HUES64 (cell line): ENCODE measurements at regions not wholly inside any gene's neighbourhood (a gene's known extent, or its start where the extent isn't known, plus 50 kb on each side); places are given as distances from the start of the nearest gene placed in this dataset.

ENCODE experiments used
- H3K27ac ChIP-seq: 2 replicates; pipeline ENCODE4 v1.7.0; 2013; ENCODE audit warnings: low read depth, low read length, inconsistent platforms
- H3K27me3 ChIP-seq: 2 replicates; pipeline ENCODE4 v1.6.1; 2013; ENCODE audit warnings: mild to moderate bottlenecking, low read length; ENCODE audit not compliant: insufficient read depth
- H3K36me3 ChIP-seq: 2 replicates; pipeline ENCODE4 v1.6.1; 2013; ENCODE audit warnings: mild to moderate bottlenecking, low read length; ENCODE audit not compliant: insufficient read depth
- H3K4me1 ChIP-seq: 2 replicates; pipeline ENCODE4 v1.6.1; 2013; ENCODE audit warnings: mild to moderate bottlenecking, low read length, moderate library complexity; ENCODE audit not compliant: insufficient read depth
- H3K4me3 ChIP-seq: 2 replicates; pipeline ENCODE4 v1.5.1; 2013; ENCODE audit warnings: mild to moderate bottlenecking, low read length, moderate library complexity
- H3K9ac ChIP-seq: 2 replicates; pipeline ENCODE4 v1.6.1; 2013; ENCODE audit warnings: mild to moderate bottlenecking, low read depth, low read length
- H3K9me3 ChIP-seq: 2 replicates; pipeline ENCODE4 v1.6.1; 2013; ENCODE audit warnings: low read depth, low read length; ENCODE audit not compliant: insufficient read depth
- WGBS: fragments of 150-250, 120-280 bp; methylation state at CpG from one replicate; pipeline ENCODE4 v1.1.7; 2013; ENCODE audit warnings: missing lambda C conversion rate; 5-methylcytosine and 5-hydroxymethylcytosine counted together

GRCh38 chr7:26612742-26613141, 251.6 kb downstream of the SKAP2 start:
- 95% methylated on average over 11 of the region's 11 CpGs for WGBS
- H3K9me3 ChIP-seq = no peaks in the 10 kb centered on the region
- H3K36me3 ChIP-seq = no peaks in the 10 kb centered on the region
- H3K4me1 ChIP-seq = no peaks in the 10 kb centered on the region
- H3K9ac ChIP-seq = no peak overlapping the region
- no peak overlapping the region for H3K4me3 ChIP-seq
- no peak overlapping the region for H3K27ac ChIP-seq
- H3K27me3 ChIP-seq = no peaks in the 10 kb centered on the region

DNA sequence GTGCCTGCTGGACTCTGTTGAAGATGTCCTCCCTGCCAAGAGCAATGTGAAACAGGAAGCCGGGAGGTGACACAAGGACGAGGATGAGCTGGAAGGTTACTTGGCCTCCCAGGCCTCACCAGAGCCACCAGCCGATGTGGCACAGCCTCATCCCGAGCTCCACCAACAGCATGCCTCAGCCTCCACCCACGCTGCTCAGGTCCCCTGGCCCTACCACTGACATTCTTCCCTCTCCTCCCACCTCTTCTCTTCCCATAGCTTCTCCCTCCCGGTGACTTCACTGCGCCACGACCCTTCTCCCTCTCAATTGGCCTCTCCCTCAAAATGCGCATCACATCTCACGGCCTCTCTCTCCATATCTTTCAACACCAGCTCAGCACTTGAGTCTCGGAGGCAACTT, 249.9 kb downstream of the SKAP2 start:
- Histone ChIP-seq H3K4me3 (no peak overlapping the region), H3K9me3 (no peaks in the 10 kb centered on the region), H3K27me3 (no peaks in the 10 kb centered on the region), H3K27ac (no peak overlapping the region), H3K36me3 (no peaks in the 10 kb centered on the region), H3K4me1 (no peaks in the 10 kb centered on the region; the same call in 1 of the 2 replicates), H3K9ac (no peak overlapping the region)
- 78% methylated on average over 11 of the region's 11 CpGs for WGBS

DNA sequence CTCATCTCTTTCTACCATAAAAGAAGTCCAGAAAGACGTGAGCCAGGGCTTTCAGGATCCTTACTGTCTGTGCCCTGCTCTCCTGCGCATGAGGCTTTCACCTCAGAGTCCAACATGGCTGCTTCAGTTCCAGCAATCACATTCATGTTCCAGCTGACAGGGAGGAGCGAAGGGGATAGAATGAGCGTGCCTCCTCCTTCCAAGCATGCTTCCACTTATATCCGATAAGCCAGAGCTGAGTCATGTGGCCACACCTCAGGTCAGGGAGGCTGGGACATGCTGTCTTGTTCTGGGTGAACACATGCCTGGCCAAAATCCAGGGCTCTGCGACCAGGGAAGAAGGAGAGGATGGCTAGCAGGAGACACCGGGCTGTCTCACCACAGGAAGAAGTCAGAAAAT, 248.2 kb downstream of the SKAP2 start:
- WGBS = 85% methylated on average over 7 of the region's 7 CpGs
- Histone ChIP-seq H3K36me3 (no peaks in the 10 kb centered on the region), H3K9ac (no peak overlapping the region), H3K4me1 (no peaks in the 10 kb centered on the region; the same call in 1 of the 2 replicates), H3K4me3 (no peak overlapping the region), H3K27me3 (no peaks in the 10 kb centered on the region), H3K9me3 (no peaks in the 10 kb centered on the region), H3K27ac (no peak overlapping the region)

DNA sequence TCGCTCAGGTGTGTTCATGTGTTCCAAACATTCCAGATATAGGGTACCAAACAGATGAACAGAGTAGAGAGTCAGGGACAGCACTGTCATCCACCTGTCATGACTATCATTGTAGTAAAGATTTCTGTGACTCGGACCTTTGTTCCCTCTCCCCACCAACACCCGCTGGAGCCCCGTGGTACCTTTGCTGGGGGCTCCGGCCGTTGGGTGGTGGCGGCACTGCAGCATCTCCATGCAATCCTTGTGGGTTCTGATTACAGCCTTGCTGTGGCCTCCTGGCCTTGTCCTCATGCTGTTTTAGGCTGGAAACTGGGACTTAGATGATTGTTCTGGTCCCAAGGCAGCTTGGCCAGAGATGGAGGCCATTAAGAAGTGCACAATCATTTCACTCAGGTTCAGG, 247.3 kb downstream of the SKAP2 start:
- no peaks in the 10 kb centered on the region; the same call in 1 of the 2 replicates for H3K4me1 ChIP-seq
- H3K36me3 ChIP-seq = no peaks in the 10 kb centered on the region
- no peak overlapping the region for H3K9ac ChIP-seq
- WGBS = 89% methylated on average over 7 of the region's 7 CpGs
- H3K4me3 ChIP-seq = no peak overlapping the region
- H3K27ac ChIP-seq = no peak overlapping the region
- no peaks in the 10 kb centered on the region for H3K9me3 ChIP-seq
- no peaks in the 10 kb centered on the region for H3K27me3 ChIP-seq
